CD14-positive monocyte (primary cell): ENCODE measurements at regions not wholly inside any gene's neighbourhood (a gene's known extent, or its start where the extent isn't known, plus 50 kb on each side); places are given as distances from the start of the nearest gene placed in this dataset.

Source experiments
- DNase-seq, 3 donors: peaks; one replicate each; pipeline ENCODE4 v3.0.0-alpha.2; 2011 to 2022
- H2AFZ ChIP-seq: 2 replicates; pipeline ENCODE4 v1.6.0; 2012; ENCODE audit warnings: mild to moderate bottlenecking, low read depth, low read length, inconsistent platforms; ENCODE audit not compliant: insufficient read depth, poor library complexity, severe bottlenecking
- H3K27ac ChIP-seq, 2 donors: 1 replicate in 1 of 2; 2 replicates in 1 of 2; pipeline ENCODE4 v1.5.1; 2012 to 2013; ENCODE audit warnings: low read length in 2 of 2, control low read depth in 1 of 2, inconsistent platforms in 1 of 2, low read depth in 1 of 2, mild to moderate bottlenecking in 1 of 2
- H3K27me3 ChIP-seq, 2 donors: one replicate each; pipeline versions ENCODE4 v1.6.0 to v1.6.1; 2011 to 2013; ENCODE audit warnings: low read length in 2 of 2; ENCODE audit not compliant: control insufficient read depth in 2 of 2, insufficient read depth in 2 of 2
- H3K36me3 ChIP-seq, 2 donors: replicated peaks in 1 of 2; 1 replicate in 1 of 2; 2 replicates in 1 of 2; pipeline versions ENCODE4 v1.5.1 to v1.6.1; 2012 to 2013; ENCODE audit warnings: low read length in 2 of 2, control low read depth in 1 of 2, inconsistent platforms in 1 of 2, mild to moderate bottlenecking in 1 of 2; ENCODE audit not compliant: insufficient read depth in 2 of 2, control insufficient read depth in 1 of 2
- H3K4me1 ChIP-seq, 2 donors: 1 replicate in 1 of 2; 2 replicates in 1 of 2; pipeline versions ENCODE4 v1.5.1 to v1.6.1; 2012 to 2013; ENCODE audit warnings: low read length in 2 of 2, control low read depth in 1 of 2, inconsistent platforms in 1 of 2, mild to moderate bottlenecking in 1 of 2, moderate library complexity in 1 of 2; ENCODE audit not compliant: insufficient read depth in 2 of 2, control insufficient read depth in 1 of 2
- H3K4me2 ChIP-seq: replicated peaks from 2 replicates; pipeline ENCODE3; 2012; ENCODE audit warnings: low read length, moderate library complexity, mild to moderate bottlenecking; ENCODE audit not compliant: poor library complexity, severe bottlenecking; ENCODE audit errors: extremely low read depth
- H3K4me3 ChIP-seq, 3 experiments: fragments of 200-600 bp in 1 of 3; sonication (generic) in 1 of 3; replicated peaks in 1 of 3; 1 replicate in 2 of 3; 2 replicates in 1 of 3; pipeline ENCODE4 v1.5.1; 2011 to 2013; ENCODE audit warnings: low read length in 3 of 3, mild to moderate bottlenecking in 3 of 3, control low read depth in 2 of 3, low read depth in 2 of 3, inconsistent platforms in 1 of 3, moderate library complexity in 1 of 3
- H3K79me2 ChIP-seq: 2 replicates; pipeline ENCODE4 v1.6.0; 2012; ENCODE audit warnings: mild to moderate bottlenecking, control low read depth, inconsistent platforms, low read length, moderate library complexity; ENCODE audit not compliant: insufficient read depth
- H3K9ac ChIP-seq: 2 replicates; pipeline ENCODE4 v1.6.0; 2017; ENCODE audit warnings: low read length, mild to moderate bottlenecking; ENCODE audit not compliant: insufficient read depth, poor library complexity, severe bottlenecking
- H3K9me3 ChIP-seq, 2 donors: replicated peaks in 1 of 2; 1 replicate in 1 of 2; 2 replicates in 1 of 2; pipeline versions ENCODE4 v1.5.1 to v1.6.1; 2012 to 2013; ENCODE audit warnings: low read length in 2 of 2, control low read depth in 1 of 2; ENCODE audit not compliant: control insufficient read depth in 1 of 2, insufficient read depth in 1 of 2
- H4K20me1 ChIP-seq: 2 replicates; pipeline ENCODE4 v1.6.0; 2012; ENCODE audit warnings: mild to moderate bottlenecking, low read length, control low read depth, moderate library complexity; ENCODE audit not compliant: insufficient read depth
- H3K27ac Mint-ChIP-seq, 7 donors: one replicate each; pipeline ENCODE4 v1.8.0; 2020; ENCODE audit warnings: mild to moderate bottlenecking in 7 of 7, mixed read lengths in 7 of 7, moderate library complexity in 6 of 7, inconsistent platforms in 2 of 7
- H3K27me3 Mint-ChIP-seq, 3 donors: one replicate each; pipeline ENCODE4 v1.8.0; 2021 to 2022; ENCODE audit warnings: low read depth in 3 of 3, mild to moderate bottlenecking in 3 of 3, mixed read lengths in 3 of 3, moderate library complexity in 3 of 3, inconsistent platforms in 1 of 3
- H3K36me3 Mint-ChIP-seq, 2 donors: one replicate each; pipeline ENCODE4 v1.8.0; 2020; ENCODE audit warnings: mixed read lengths in 2 of 2, inconsistent platforms in 1 of 2, mild to moderate bottlenecking in 1 of 2
- H3K4me1 Mint-ChIP-seq: one replicate; pipeline ENCODE4 v1.8.0; 2020; ENCODE audit warnings: mild to moderate bottlenecking, mixed read lengths
- H3K4me3 Mint-ChIP-seq, 2 donors: one replicate each; pipeline ENCODE4 v1.8.0; 2020; ENCODE audit warnings: mild to moderate bottlenecking in 2 of 2, mixed read lengths in 2 of 2, moderate library complexity in 1 of 2
- H3K9me3 Mint-ChIP-seq, 7 donors: one replicate each; pipeline ENCODE4 v1.8.0; 2020 to 2022; ENCODE audit warnings: mixed read lengths in 7 of 7, mild to moderate bottlenecking in 6 of 7, moderate library complexity in 6 of 7, inconsistent platforms in 2 of 7
- CTCF ChIP-seq: fragments of 200-600 bp; IDR thresholded peaks from one replicate; pipeline ENCODE4 v1.8.0; 2022; ENCODE audit warnings: antibody characterized with exemption, mild to moderate bottlenecking
- WGBS: methylation state at CpG from one replicate; pipeline ENCODE4 v1.1.5; 2013; ENCODE audit warnings: missing lambda C conversion rate; ENCODE audit not compliant: insufficient coverage; 5-methylcytosine and 5-hydroxymethylcytosine counted together
- intact Hi-C, 2 donors: fragments of 100-400 bp; cut with micrococcal nuclease; formaldehyde crosslinking; loops; one replicate each; pipeline versions ENCODE4 v1.15.0 to v1.15.1; 2023

- H3K9ac ChIP-seq, result no peak overlapping the region
- Mint-ChIP-seq H3K4me1 (no peaks in the 10 kb centered on the region), H3K36me3 (no peaks in the 10 kb centered on the region), H3K27me3 (no peaks in the 10 kb centered on the region), H3K9me3 (peaks cover 0 to 8% (median 2%) of the 10 kb centered on the region in 7 donors), H3K27ac (no peak overlapping the region), H3K4me3 (no peak overlapping the region)
- no peak overlapping the region for H2AFZ ChIP-seq
- TF ChIP-seq CTCF, result no peak
- no peak overlapping the region for H3K27ac ChIP-seq
- intact Hi-C loops, result no loop called here
- H4K20me1 ChIP-seq, result no peaks in the 10 kb centered on the region
- no peaks in the 10 kb centered on the region for H3K4me1 ChIP-seq
- no peaks in the 10 kb centered on the region for H3K36me3 ChIP-seq
- H3K79me2 ChIP-seq, result no peaks in the 10 kb centered on the region
- H3K27me3 ChIP-seq, result no peaks in the 10 kb centered on the region
- H3K9me3 ChIP-seq, result no peaks in the 10 kb centered on the region
- no peak for DNase-seq
- no peak overlapping the region for H3K4me2 ChIP-seq
- H3K4me3 ChIP-seq, result no peak overlapping the region
Observed at GRCh38 chr1:188903241-188903640, 1574.4 kb downstream of the BRINP3 start.

GRCh38 chr1:188904201-188904600 lies 1573.5 kb downstream of the BRINP3 start:
- Histone ChIP-seq H3K4me2 (no peak overlapping the region), H3K9ac (no peak overlapping the region), H3K4me1 (no peaks in the 10 kb centered on the region), H3K27me3 (no peaks in the 10 kb centered on the region), H3K79me2 (no peaks in the 10 kb centered on the region), H3K27ac (no peak overlapping the region), H3K4me3 (no peak overlapping the region), H3K9me3 (no peaks in the 10 kb centered on the region), H4K20me1 (no peaks in the 10 kb centered on the region), H2AFZ (no peak overlapping the region), H3K36me3 (no peaks in the 10 kb centered on the region)
- TF ChIP-seq CTCF, result no peak
- no peak overlapping the region for H3K27ac Mint-ChIP-seq
- no peak for DNase-seq
- no peaks in the 10 kb centered on the region for H3K36me3 Mint-ChIP-seq
- WGBS, result no CpG with 5 or more reads among the region's 2 CpGs
- no peaks in the 10 kb centered on the region for H3K27me3 Mint-ChIP-seq
- intact Hi-C loops, result no loop called here
- H3K4me1 Mint-ChIP-seq, result no peaks in the 10 kb centered on the region
- H3K9me3 Mint-ChIP-seq, result peaks cover 0 to 8% (median 2%) of the 10 kb centered on the region in 7 donors
- H3K4me3 Mint-ChIP-seq, result no peak overlapping the region
